ENCODE measurements at regions not wholly inside any gene's neighbourhood (a gene's known extent, or its start where the extent isn't known, plus 50 kb on each side); places are given as distances from the start of the nearest gene placed in this dataset.
A peak's percentile ranks its signal among the peaks of the same experiment; 100 is the strongest.

DNA sequence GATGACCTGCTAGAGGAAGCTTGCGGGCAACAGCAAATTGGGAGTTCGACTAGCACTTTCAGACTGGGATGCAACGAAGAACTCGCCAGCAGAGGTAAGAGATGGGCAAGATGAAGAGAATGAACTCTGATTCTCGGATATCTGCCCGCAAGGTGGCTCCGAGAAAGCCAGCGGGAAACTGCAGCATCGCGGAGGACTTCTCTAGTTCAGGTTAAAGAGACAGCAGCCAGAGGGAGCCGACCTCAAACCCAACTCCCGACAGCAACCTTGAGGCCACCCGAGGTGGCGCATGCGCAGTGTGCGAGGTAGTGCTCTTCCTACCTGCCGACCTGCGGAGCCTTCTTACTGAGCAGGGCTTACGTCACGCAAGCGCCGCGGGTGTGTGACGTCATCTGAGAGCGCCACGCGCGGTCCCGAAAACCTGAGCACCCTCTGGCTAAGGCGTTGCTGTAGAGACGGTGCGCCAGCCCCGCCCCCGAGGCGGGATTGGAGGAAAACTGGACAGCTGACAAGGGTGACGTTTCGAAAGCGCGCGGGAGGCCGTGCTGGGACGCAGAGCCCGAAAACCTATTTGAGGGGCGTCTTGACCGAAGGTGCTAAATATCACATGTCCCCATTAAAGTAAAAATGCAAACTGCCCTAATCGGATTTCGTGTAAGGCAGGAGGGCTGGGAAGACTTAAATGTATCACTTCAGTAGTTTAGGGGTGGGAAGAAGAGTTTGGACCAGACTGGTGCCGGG is 110.5 kb upstream of the SLC25A33 start (continued):
- TF ChIP-seq ZBED4 (CRISPR knock-in tag; IDR thresholded peaks at IDR 0.05; ENCODE audit: borderline replicate concordance) (no peak), ELF4 (CRISPR knock-in tag; IDR thresholded peaks at IDR 0.05; ENCODE audit: borderline replicate concordance) (no peak), ZNF550 (CRISPR knock-in tag; IDR thresholded peaks at IDR 0.05; ENCODE audit: borderline replicate concordance) (no peak), ARNT (IDR thresholded peaks at IDR 0.05) (no peak), SALL1 (CRISPR knock-in tag; IDR thresholded peaks at IDR 0.05) (peak; percentile 87), NCOA1 (CRISPR knock-in tag; IDR thresholded peaks at IDR 0.05) (no peak)

DNA sequence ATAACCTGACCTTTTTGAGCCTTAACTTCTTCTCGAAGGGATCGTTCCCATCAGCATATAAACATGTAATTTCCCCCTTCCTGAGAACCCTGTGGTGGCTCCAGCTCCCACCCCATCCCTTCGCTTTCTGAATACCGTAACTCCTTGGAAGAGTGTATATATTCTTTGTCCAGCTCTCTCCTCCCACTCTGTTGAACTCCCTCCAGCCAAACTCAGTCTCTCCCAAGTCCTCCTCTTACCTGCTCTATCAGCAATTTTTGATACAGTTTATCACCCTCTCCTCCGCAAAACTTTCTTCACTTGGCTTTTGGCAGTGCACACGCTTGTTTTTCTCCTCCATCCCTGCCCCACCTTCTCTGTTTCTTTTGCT is 109.9 kb upstream of the SLC25A33 start:
- H3K9me3 ChIP-seq (ENCODE audit: low read length): no peaks in the 10 kb centered on the region
- H4K20me1 ChIP-seq (ENCODE audit: insufficient read depth, low read length): no peaks in the 10 kb centered on the region
- peak overlapping the region; percentile 84 for H3K4me2 ChIP-seq (ENCODE audit: low read depth, low read length)
- intact Hi-C loops (cut with micrococcal nuclease; ENCODE audit: unreplicated experiment) (loop anchor here (2.0 kb wide), 1 partner anchor 19 kb away; no protein-coding TSS in a partner anchor), in situ Hi-C loops (cut with HindIII; ENCODE audit: extremely low pct_ligation_motif_present, low pct_unique_long_range_greater_than_20kb) (no loop called here)
- FAIRE-seq (no peak), DNase-seq (ENCODE audit: low spot score) (no peak), ATAC-seq (peak; percentile 11; the same call in 2 of the 3 replicates)
- ChIA-PET POLR2A (interaction anchor here (1.0 to 3.7 kb wide), 5 partner anchors 10 to 196 kb away, joined by 3 to 27 read pairs (median 4); no protein-coding TSS in a partner anchor), CTCF (ENCODE audit: low intra/inter-chr PET ratio, low total read pairs) (interaction anchor here (2.5 kb wide), 1 partner anchor 27 kb away, joined by 9 read pairs; no protein-coding TSS in a partner anchor)
- TSS peak; percentile 97 for BruUV-seq (replicated peaks)
- H2AFZ ChIP-seq (ENCODE audit: low read length): peak overlapping the region; percentile 33
- no peaks in the 10 kb centered on the region for H3K79me2 ChIP-seq (ENCODE audit: insufficient read depth, low read length)
- WGBS (ENCODE audit: low lambda C conversion rate): 25% methylated on average over 5 of the region's 6 CpGs
- H3K36me3 ChIP-seq (replicated peaks in 1 of 2; ENCODE audit: control insufficient read depth in 1 of 2, insufficient read depth in 2 of 2, low read length in 2 of 2): no peaks in the 10 kb centered on the region
- H3K27me3 ChIP-seq (ENCODE audit: control insufficient read depth in 1 of 2, insufficient read depth in 2 of 2, low read length in 2 of 2): no peaks in the 10 kb centered on the region
- peak overlapping the region; percentile 46 to 69 (median 60) for H3K4me3 ChIP-seq (replicated peaks in 1 of 3; ENCODE audit: insufficient read depth in 1 of 3, low read depth in 2 of 3, low read length in 3 of 3)
- H3K27ac ChIP-seq (ENCODE audit: extremely low read length, insufficient read depth, low read length): peak overlapping the region; percentile 58
- H3K4me1 ChIP-seq (ENCODE audit: insufficient read depth, low read length): peaks cover 61% of the 10 kb centered on the region
- H3K9ac ChIP-seq (ENCODE audit: insufficient read depth, low read depth, low read length): peak overlapping the region; percentile 72
- 0 out of 2 replicates have a peak, but pooled peaks have one; percentile 37 for TF ChIP-seq ZNF337 (CRISPR knock-in tag; IDR thresholded peaks at IDR 0.05; ENCODE audit: borderline replicate concordance, low read depth)
- TF ChIP-seq MIXL1 (CRISPR knock-in tag; IDR thresholded peaks at IDR 0.05): no peak
- no peak for TF ChIP-seq KLF15 (CRISPR knock-in tag; IDR thresholded peaks at IDR 0.05; ENCODE audit: borderline replicate concordance)
- TF ChIP-seq SKI (IDR thresholded peaks at IDR 0.05; ENCODE audit: partially characterized antibody): no peak
- no peak for TF ChIP-seq ZNF660 (CRISPR knock-in tag; IDR thresholded peaks at IDR 0.05; ENCODE audit: borderline replicate concordance, low read depth)
- TF ChIP-seq, protein P1, sequence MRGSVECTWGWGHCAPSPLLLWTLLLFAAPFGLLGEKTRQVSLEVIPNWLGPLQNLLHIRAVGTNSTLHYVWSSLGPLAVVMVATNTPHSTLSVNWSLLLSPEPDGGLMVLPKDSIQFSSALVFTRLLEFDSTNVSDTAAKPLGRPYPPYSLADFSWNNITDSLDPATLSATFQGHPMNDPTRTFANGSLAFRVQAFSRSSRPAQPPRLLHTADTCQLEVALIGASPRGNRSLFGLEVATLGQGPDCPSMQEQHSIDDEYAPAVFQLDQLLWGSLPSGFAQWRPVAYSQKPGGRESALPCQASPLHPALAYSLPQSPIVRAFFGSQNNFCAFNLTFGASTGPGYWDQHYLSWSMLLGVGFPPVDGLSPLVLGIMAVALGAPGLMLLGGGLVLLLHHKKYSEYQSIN (CRISPR knock-in tag; IDR thresholded peaks at IDR 0.05; ENCODE audit: borderline replicate concordance): no peak
- no peak for TF ChIP-seq ZNF629 (CRISPR knock-in tag; conservative IDR thresholded peaks at IDR 0.05)
- no peak for TF ChIP-seq ZNF280D (CRISPR knock-in tag; IDR thresholded peaks at IDR 0.05)
